Parathyroid adenoma (tissue), 2 donors: ENCODE measurements at regions not wholly inside any gene's neighbourhood (a gene's known extent, or its start where the extent isn't known, plus 50 kb on each side); places are given as distances from the start of the nearest gene placed in this dataset.

Experiments
- H2AFZ ChIP-seq: fragments of 300-600 bp; sonication (generic); one replicate; pipeline ENCODE4 v1.7.0; 2017; ENCODE audit warnings: antibody characterized with exemption, mild to moderate bottlenecking
- H3K27ac ChIP-seq: fragments of 300-600 bp; sonication (generic); one replicate; pipeline ENCODE4 v1.7.0; 2017
- H3K27me3 ChIP-seq: fragments of 300-600 bp; sonication (generic); one replicate; pipeline ENCODE4 v1.7.0; 2017; ENCODE audit warnings: low read length; ENCODE audit not compliant: control insufficient read depth, insufficient read depth
- H3K36me3 ChIP-seq: fragments of 300-600 bp; sonication (generic); one replicate; pipeline ENCODE4 v1.7.0; 2017; ENCODE audit warnings: low read length; ENCODE audit not compliant: control insufficient read depth, insufficient read depth
- H3K4me1 ChIP-seq: fragments of 300-600 bp; sonication (generic); one replicate; pipeline ENCODE4 v1.7.0; 2017; ENCODE audit warnings: control low read depth
- H3K4me2 ChIP-seq: fragments of 300-600 bp; sonication (generic); one replicate; pipeline ENCODE4 v1.7.0; 2017; ENCODE audit warnings: low read length
- H3K4me3 ChIP-seq: fragments of 300-600 bp; sonication (generic); one replicate; pipeline ENCODE4 v1.7.0; 2017; ENCODE audit warnings: low read depth, low read length
- H3K79me2 ChIP-seq: fragments of 300-600 bp; sonication (generic); one replicate; pipeline ENCODE4 v1.7.0; 2017; ENCODE audit warnings: control low read depth
- H3K9ac ChIP-seq: fragments of 300-600 bp; sonication (generic); one replicate; pipeline ENCODE4 v1.7.0; 2017; ENCODE audit warnings: mild to moderate bottlenecking
- H3K9me3 ChIP-seq: fragments of 300-600 bp; sonication (generic); one replicate; pipeline ENCODE4 v1.7.0; 2017; ENCODE audit warnings: low read length; ENCODE audit not compliant: control insufficient read depth
- TF ChIP-seq, protein P1 (sequence below): fragments of 300-600 bp; sonication (generic); IDR thresholded peaks from one replicate; pipeline ENCODE4 v1.7.0; 2017; ENCODE audit warnings: antibody characterized with exemption, mild to moderate bottlenecking
- donor health status: primary hyperparathyroidism.

DNA sequence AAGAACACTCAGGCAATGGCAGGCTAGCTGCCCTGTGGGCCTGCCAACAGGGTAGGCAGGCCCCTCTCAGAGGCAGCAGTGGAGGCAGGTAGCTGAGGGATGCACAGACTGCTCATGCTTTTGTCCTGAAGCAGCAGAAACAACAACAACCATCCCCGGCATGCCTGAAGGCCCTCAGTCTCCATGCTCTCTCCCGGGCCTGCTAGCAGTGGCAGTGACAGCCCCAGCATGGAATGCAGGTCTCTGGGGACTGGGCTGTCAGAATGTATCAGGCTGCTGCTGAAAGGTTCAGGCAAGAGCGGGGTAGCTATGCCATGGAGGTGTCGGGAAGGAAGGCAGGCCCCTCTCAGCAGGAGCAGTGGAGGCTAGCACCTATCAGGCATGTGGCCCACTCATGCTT lies 209.8 kb downstream of the KCNJ3 start:
- TF ChIP-seq, protein P1, sequence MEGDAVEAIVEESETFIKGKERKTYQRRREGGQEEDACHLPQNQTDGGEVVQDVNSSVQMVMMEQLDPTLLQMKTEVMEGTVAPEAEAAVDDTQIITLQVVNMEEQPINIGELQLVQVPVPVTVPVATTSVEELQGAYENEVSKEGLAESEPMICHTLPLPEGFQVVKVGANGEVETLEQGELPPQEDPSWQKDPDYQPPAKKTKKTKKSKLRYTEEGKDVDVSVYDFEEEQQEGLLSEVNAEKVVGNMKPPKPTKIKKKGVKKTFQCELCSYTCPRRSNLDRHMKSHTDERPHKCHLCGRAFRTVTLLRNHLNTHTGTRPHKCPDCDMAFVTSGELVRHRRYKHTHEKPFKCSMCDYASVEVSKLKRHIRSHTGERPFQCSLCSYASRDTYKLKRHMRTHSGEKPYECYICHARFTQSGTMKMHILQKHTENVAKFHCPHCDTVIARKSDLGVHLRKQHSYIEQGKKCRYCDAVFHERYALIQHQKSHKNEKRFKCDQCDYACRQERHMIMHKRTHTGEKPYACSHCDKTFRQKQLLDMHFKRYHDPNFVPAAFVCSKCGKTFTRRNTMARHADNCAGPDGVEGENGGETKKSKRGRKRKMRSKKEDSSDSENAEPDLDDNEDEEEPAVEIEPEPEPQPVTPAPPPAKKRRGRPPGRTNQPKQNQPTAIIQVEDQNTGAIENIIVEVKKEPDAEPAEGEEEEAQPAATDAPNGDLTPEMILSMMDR, result no peak
- no peak overlapping the region for H3K4me3 ChIP-seq

More for the DNA sequence above, 209.8 kb downstream of the KCNJ3 start:
- no peaks in the 10 kb centered on the region for H3K79me2 ChIP-seq
- H3K9me3 ChIP-seq, result no peaks in the 10 kb centered on the region
- H3K4me2 ChIP-seq, result no peak overlapping the region
- no peak overlapping the region for H3K9ac ChIP-seq
- H3K4me1 ChIP-seq, result no peaks in the 10 kb centered on the region
- no peaks in the 10 kb centered on the region for H3K27me3 ChIP-seq
- no peak overlapping the region for H2AFZ ChIP-seq
- no peak overlapping the region for H3K27ac ChIP-seq
- H3K36me3 ChIP-seq, result no peaks in the 10 kb centered on the region
